Fibroblast of lung (primary cell): ENCODE measurements at regions not wholly inside any gene's neighbourhood (a gene's known extent, or its start where the extent isn't known, plus 50 kb on each side); places are given as distances from the start of the nearest gene placed in this dataset.

Source experiments
- EZH2 ChIP-seq: IDR thresholded peaks from 2 replicates; pipeline ENCODE4 v1.5.1; 2012; ENCODE audit warnings: low read length, control low read depth, mild to moderate bottlenecking; ENCODE audit errors: missing control alignments
- TF ChIP-seq, protein P1 (sequence below), 2 donors: IDR thresholded peaks in 1 of 2; conservative IDR thresholded peaks in 1 of 2; 1 replicate in 1 of 2; 2 replicates in 1 of 2; pipeline ENCODE4 v1.5.1; 2011 to 2012; ENCODE audit warnings: low read length in 2 of 2, control low read depth in 1 of 2, inconsistent platforms in 1 of 2, low read depth in 1 of 2, mild to moderate bottlenecking in 1 of 2

DNA sequence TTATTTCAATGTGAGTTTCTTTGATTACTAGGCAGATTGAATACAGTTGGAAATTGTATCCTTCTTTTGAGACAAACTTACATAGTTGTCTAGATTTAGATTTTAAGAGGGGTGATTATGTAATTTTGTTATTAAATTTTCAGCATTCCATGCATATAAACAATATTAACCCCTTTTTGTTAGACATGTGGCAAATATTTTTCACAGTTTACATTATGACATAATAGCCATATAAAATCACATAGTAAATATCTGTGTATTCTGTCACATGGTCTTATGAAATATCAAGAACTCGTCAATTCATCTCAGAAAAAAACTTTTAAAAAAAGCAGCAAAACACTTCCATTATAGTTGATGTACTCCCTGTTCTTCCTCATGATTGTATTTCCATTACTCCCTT is 243.8 kb downstream of the CYP26B1 start:
- TF ChIP-seq, protein P1, sequence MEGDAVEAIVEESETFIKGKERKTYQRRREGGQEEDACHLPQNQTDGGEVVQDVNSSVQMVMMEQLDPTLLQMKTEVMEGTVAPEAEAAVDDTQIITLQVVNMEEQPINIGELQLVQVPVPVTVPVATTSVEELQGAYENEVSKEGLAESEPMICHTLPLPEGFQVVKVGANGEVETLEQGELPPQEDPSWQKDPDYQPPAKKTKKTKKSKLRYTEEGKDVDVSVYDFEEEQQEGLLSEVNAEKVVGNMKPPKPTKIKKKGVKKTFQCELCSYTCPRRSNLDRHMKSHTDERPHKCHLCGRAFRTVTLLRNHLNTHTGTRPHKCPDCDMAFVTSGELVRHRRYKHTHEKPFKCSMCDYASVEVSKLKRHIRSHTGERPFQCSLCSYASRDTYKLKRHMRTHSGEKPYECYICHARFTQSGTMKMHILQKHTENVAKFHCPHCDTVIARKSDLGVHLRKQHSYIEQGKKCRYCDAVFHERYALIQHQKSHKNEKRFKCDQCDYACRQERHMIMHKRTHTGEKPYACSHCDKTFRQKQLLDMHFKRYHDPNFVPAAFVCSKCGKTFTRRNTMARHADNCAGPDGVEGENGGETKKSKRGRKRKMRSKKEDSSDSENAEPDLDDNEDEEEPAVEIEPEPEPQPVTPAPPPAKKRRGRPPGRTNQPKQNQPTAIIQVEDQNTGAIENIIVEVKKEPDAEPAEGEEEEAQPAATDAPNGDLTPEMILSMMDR (conservative IDR thresholded peaks at IDR 0.05 in 1 of 2, IDR thresholded peaks at IDR 0.05 in 1 of 2; ENCODE audit: low read depth in 1 of 2, low read length in 2 of 2), result no peak
- no peak for TF ChIP-seq EZH2
